Kidney (tissue), 13 donors: ENCODE measurements at regions not wholly inside any gene's neighbourhood (a gene's known extent, or its start where the extent isn't known, plus 50 kb on each side); places are given as distances from the start of the nearest gene placed in this dataset.

Source experiments
- DNase-seq, 5 donors: peaks; one replicate each; pipeline ENCODE4 v3.0.0-alpha.2; 2013 to 2020
- FAIRE-seq: peaks from 2 replicates; lab custom pipeline; 2012; peaks lifted over from hg19 to GRCh38; lab: Jason Lieb, UNC
- H3K27ac ChIP-seq, 2 donors: one replicate each; pipeline ENCODE4 v1.7.0; 2013; ENCODE audit warnings: low read depth in 2 of 2, low read length in 2 of 2, inconsistent platforms in 1 of 2
- H3K27me3 ChIP-seq: one replicate; pipeline ENCODE4 v1.7.1; 2013; ENCODE audit warnings: low read length, inconsistent platforms; ENCODE audit not compliant: control insufficient read depth, insufficient read depth
- H3K36me3 ChIP-seq, 3 donors: one replicate each; pipeline versions ENCODE4 v1.7.0 to v1.7.1; 2013; ENCODE audit warnings: low read length in 3 of 3, control low read depth in 1 of 3, inconsistent platforms in 1 of 3; ENCODE audit not compliant: insufficient read depth in 3 of 3, control insufficient read depth in 2 of 3
- H3K4me1 ChIP-seq, 3 donors: one replicate each; pipeline versions ENCODE4 v1.7.0 to v1.7.1; 2013; ENCODE audit warnings: low read length in 3 of 3, inconsistent platforms in 1 of 3, low read depth in 1 of 3; ENCODE audit not compliant: control insufficient read depth in 2 of 3, insufficient read depth in 2 of 3
- H3K4me3 ChIP-seq, 3 donors: one replicate each; pipeline versions ENCODE4 v1.7.0 to v1.8.1; 2013; ENCODE audit warnings: low read length in 3 of 3, control low read depth in 1 of 3, inconsistent platforms in 1 of 3
- H3K9ac ChIP-seq, 3 donors: one replicate each; pipeline versions ENCODE4 v1.7.0 to v1.7.1; 2013; ENCODE audit warnings: low read length in 3 of 3, control low read depth in 1 of 3, inconsistent platforms in 1 of 3
- H3K9me3 ChIP-seq, 3 donors: one replicate each; pipeline versions ENCODE4 v1.7.0 to v1.7.1; 2013; ENCODE audit warnings: low read length in 3 of 3, control low read depth in 1 of 3, inconsistent platforms in 1 of 3; ENCODE audit not compliant: control insufficient read depth in 2 of 3, insufficient read depth in 1 of 3
- intact Hi-C: fragments of 100-400 bp; cut with DNase I; formaldehyde crosslinking; loops from one replicate; pipeline ENCODE4 v1.11.1; 2022
- TF ChIP-seq, protein P1 (sequence below): IDR thresholded peaks from 3 replicates; pipeline ENCODE4 v1.5.1; 2012; ENCODE audit warnings: mild to moderate bottlenecking, moderate library complexity, borderline replicate concordance; ENCODE audit not compliant: insufficient read depth; ENCODE audit errors: extremely low read depth
- donor health status: control.
- donor health status: control.
- donor health status: control.
- donor health status: control.
- donor health status: control.
- donor health status: DM: yes; HTN: yes; CAD: no.
- donor health status: Normal renal cell carcinoma (clear cell type).

DNA sequence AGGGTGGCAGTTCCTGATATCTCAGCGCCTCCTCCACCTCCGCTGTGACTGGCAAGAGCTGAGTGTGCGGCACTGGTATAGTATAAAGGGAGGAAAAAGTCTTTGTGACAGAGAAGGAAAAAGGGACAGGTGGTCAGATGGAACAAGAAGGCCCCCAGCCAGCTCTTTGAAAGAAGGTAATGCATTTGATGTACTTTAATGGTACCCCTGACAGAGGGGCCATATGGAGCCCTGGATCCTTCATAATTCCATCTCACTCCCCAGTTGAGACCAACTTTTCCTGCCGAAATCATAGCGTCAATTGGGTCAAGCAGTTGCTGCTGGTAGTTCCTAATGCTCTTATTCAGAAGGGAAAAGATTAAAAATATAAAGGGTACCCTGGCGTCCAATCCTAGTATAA is 198.2 kb downstream of the ZNF326 start:
- Histone ChIP-seq H3K36me3 (no peaks in the 10 kb centered on the region), H3K4me1 (no peaks in the 10 kb centered on the region), H3K4me3 (peak overlapping the region in 2 of 3 donors; percentile 36 to 53), H3K27me3 (no peaks in the 10 kb centered on the region), H3K9me3 (no peaks in the 10 kb centered on the region), H3K27ac (no peak overlapping the region), H3K9ac (no peak overlapping the region)
- FAIRE-seq, result no peak
- DNase-seq, result no peak
- TF ChIP-seq, protein P1, sequence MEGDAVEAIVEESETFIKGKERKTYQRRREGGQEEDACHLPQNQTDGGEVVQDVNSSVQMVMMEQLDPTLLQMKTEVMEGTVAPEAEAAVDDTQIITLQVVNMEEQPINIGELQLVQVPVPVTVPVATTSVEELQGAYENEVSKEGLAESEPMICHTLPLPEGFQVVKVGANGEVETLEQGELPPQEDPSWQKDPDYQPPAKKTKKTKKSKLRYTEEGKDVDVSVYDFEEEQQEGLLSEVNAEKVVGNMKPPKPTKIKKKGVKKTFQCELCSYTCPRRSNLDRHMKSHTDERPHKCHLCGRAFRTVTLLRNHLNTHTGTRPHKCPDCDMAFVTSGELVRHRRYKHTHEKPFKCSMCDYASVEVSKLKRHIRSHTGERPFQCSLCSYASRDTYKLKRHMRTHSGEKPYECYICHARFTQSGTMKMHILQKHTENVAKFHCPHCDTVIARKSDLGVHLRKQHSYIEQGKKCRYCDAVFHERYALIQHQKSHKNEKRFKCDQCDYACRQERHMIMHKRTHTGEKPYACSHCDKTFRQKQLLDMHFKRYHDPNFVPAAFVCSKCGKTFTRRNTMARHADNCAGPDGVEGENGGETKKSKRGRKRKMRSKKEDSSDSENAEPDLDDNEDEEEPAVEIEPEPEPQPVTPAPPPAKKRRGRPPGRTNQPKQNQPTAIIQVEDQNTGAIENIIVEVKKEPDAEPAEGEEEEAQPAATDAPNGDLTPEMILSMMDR, result no peak
- intact Hi-C loops, result no loop called here

DNA sequence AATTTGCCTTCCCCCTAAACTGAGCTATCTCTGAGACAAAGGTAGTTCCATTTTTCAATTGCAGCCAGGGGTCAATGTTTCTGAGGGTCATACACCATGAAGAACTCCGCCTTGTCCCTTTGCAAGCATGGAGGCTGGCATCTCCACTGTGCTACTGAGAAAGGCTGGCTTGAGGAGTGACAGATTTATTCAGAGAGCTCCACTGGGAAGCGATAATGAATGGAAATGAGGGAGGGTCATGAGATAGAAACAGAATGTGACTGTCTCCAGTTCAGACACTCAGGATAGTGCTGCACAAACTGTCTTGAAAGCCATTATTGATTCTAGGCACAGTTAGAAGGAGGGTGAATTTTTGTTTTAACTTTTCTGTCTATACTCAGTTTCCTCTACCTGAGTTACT is 197.5 kb downstream of the ZNF326 start:
- intact Hi-C loops, result no loop called here
- Histone ChIP-seq H3K4me3 (peak overlapping the region in 1 of 3 donors; percentile 53), H3K27me3 (no peaks in the 10 kb centered on the region), H3K27ac (no peak overlapping the region), H3K9ac (no peak overlapping the region), H3K36me3 (no peaks in the 10 kb centered on the region), H3K9me3 (no peaks in the 10 kb centered on the region), H3K4me1 (no peaks in the 10 kb centered on the region)
- TF ChIP-seq, protein P1, result no peak
- FAIRE-seq (no peak), DNase-seq (no peak)

DNA sequence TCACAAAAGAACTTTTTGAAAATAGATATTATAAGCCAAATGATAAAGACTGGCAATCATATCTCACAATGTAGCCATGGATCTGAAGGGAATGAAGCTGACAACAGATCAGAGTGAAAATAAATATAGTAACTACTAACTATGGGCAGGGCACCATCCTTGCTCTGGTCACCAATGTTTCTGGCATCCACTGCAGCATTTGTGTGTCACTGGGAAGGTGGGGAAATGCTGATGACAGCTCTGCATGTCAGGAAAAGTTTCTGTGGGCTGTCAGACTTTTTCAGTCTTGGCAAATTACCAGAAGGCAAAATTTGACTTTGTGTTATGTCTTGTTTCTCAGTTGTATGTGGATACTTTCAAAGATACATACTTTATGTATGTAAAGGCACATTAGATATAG is 195.6 kb downstream of the ZNF326 start:
- DNase-seq, result no peak
- no peak overlapping the region for H3K9ac ChIP-seq
- intact Hi-C loops, result no loop called here
- H3K27ac ChIP-seq, result no peak overlapping the region
- no peak overlapping the region for H3K4me3 ChIP-seq
- H3K36me3 ChIP-seq, result no peaks in the 10 kb centered on the region
- no peak for FAIRE-seq
- TF ChIP-seq, protein P1, result no peak
- H3K27me3 ChIP-seq, result no peaks in the 10 kb centered on the region
- no peaks in the 10 kb centered on the region for H3K9me3 ChIP-seq
- no peaks in the 10 kb centered on the region for H3K4me1 ChIP-seq

DNA sequence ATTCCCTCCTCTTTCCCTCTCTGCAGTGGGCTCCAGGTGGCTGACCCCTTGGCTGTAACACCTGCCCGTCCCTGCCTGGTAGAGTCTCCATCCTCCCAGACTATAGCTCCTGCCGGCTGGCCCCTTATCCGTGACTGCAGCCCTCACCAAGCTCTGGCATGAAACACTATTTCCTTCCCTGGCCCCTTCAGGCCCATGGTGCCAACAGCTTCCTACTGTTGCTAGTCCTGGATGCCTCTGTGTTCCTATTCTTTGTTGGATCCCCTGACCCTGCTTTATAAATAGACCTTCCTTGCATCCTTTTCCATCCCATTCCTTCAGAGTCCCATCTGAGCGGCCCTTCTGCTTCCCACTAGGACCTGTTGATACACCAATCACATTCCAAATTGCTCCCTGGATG is 195.0 kb downstream of the ZNF326 start:
- H3K36me3 ChIP-seq, result no peaks in the 10 kb centered on the region
- TF ChIP-seq, protein P1, result no peak
- no peak overlapping the region for H3K4me3 ChIP-seq
- intact Hi-C loops, result no loop called here
- no peak for DNase-seq
- H3K9me3 ChIP-seq, result no peaks in the 10 kb centered on the region
- H3K9ac ChIP-seq, result no peak overlapping the region
- no peak for FAIRE-seq
- H3K27me3 ChIP-seq, result no peaks in the 10 kb centered on the region
- H3K27ac ChIP-seq, result no peak overlapping the region
- no peaks in the 10 kb centered on the region for H3K4me1 ChIP-seq
